ENCODE measurements at regions not wholly inside any gene's neighbourhood (a gene's known extent, or its start where the extent isn't known, plus 50 kb on each side); places are given as distances from the start of the nearest gene placed in this dataset.
"Not testable (repeated sequence)": the region's sequence is repeated elsewhere in the genome, so short reads cannot be mapped to it uniquely, and the experiment has no call there.

DNA sequence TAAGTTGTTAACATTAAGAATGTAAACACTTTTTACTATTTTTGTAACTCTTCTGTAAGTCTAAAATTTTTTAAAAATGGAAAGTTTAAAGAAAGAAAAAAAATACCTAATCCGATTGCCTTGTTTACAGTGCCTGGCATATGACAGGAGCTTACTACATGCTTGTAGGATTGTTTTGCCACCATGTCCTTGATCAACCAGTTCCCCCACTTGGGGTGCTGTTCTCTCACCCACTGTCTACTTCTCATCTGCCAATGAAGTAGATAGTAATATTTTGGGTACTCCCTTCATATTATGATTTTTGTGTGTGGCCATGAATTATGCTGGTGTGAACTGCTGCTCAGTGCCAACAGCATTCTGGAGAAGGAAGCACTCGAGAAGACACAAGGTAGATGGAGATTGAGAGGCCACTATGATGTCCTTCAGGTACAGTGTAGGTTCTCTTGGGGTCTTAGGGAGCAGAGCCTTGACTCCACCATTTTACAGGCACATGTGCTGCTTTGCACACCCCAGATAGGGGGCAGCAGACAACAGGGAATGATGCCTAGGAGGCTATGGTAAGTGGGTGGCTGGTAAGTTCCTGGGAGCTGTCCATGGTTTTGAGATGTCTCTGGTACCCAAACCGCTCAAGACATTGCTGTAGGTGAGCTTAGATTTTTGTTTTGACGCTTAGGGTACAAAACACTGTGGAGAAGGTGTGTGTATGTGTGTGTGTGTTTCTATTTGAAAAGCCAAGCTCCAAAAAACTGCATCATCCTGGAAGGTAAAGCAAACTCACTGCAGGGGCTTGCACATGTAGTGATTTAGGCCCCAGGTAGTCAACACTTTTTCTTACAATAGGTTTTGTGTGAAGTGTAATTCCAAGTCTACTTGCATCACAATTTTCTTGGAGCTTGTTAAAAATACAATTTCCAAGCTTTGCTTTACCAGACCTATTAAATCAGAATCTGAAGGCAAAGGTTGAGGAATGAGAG is 494.5 kb upstream of the LARGE1 start:
- Histone ChIP-seq H3K4me3 (ENCODE audit: low read depth, low read length) (no peak overlapping the region), H3K27me3 (ENCODE audit: insufficient read depth, low read depth, severe bottlenecking) (no peaks in the 10 kb centered on the region), H3K36me3 (no peaks in the 10 kb centered on the region), H3K27ac (no peak overlapping the region), H3K9me3 (ENCODE audit: severe bottlenecking) (no peaks in the 10 kb centered on the region)
- peak; percentile 79 for DNase-seq
- TF ChIP-seq, protein P1, sequence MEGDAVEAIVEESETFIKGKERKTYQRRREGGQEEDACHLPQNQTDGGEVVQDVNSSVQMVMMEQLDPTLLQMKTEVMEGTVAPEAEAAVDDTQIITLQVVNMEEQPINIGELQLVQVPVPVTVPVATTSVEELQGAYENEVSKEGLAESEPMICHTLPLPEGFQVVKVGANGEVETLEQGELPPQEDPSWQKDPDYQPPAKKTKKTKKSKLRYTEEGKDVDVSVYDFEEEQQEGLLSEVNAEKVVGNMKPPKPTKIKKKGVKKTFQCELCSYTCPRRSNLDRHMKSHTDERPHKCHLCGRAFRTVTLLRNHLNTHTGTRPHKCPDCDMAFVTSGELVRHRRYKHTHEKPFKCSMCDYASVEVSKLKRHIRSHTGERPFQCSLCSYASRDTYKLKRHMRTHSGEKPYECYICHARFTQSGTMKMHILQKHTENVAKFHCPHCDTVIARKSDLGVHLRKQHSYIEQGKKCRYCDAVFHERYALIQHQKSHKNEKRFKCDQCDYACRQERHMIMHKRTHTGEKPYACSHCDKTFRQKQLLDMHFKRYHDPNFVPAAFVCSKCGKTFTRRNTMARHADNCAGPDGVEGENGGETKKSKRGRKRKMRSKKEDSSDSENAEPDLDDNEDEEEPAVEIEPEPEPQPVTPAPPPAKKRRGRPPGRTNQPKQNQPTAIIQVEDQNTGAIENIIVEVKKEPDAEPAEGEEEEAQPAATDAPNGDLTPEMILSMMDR (IDR thresholded peaks at IDR 0.05; ENCODE audit: low read depth, low read length) = peak; percentile 91

DNA sequence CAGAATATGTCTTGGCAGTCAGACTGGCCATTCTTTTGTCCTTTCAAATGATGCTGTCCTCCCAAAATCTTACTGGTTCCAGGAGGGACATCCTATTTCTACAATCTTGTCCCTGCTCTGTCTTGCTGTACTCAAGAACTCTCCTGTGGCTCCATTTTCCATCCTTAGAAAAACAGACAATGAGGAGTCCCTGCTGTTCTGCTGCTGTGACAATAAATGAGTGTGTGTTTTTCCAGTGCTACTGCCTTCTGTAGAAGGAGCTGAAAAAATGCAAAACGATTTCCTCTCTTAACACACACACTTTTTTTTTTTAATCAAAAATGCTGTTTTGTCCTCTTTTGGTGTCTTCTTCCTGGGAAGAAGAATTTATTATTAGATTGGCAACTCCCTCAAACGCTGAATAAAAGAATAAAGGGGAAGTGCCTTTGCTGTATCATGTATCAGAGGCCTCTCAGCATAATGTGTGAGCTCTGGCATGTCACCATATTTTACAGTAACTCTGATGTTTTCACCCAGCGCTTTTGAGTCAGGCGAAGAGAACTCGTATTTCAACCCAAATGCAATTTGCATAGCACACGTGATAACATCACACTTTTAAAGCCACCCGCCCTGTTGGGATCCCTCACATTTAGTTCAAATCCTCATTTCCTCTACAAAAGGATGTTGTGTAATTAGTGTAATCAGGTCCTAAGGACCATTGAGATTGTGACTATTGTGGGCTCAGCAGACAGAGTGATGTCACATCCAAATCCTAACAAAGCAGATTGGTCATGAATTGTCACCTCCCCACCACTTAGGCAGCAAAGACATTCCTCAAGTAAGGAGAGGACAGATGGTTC is 496.0 kb upstream of the LARGE1 start:
- no peaks in the 10 kb centered on the region for H3K36me3 ChIP-seq
- H3K27me3 ChIP-seq (ENCODE audit: insufficient read depth, low read depth, severe bottlenecking) = no peaks in the 10 kb centered on the region
- no peak overlapping the region for H3K4me3 ChIP-seq (ENCODE audit: low read depth, low read length)
- no peaks in the 10 kb centered on the region for H3K9me3 ChIP-seq (ENCODE audit: severe bottlenecking)
- no peak overlapping the region for H3K27ac ChIP-seq
- TF ChIP-seq, protein P1 (IDR thresholded peaks at IDR 0.05; ENCODE audit: low read depth, low read length) = no peak
- DNase-seq = no peak

DNA sequence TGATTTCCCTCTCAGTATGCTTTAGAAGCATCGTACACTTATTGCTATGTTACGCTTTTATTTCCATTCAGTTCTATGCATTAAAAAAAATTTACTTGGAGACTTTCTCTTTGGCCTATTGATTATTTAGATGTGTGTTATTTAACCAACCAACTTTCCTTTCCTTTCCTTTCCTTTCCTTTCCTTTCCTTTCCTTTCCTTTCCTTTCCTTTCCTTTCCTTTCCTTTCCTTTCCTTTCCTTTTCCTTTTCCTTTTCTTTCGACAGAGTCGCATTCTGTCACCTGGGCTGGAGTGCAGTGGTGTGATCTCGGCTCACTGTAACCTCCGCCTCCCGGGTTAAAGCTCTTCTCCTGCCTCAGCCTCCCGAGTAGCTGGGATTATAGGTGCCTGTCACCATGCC is 502.7 kb upstream of the LARGE1 start:
- DNase-seq; H3K27me3 ChIP-seq (ENCODE audit: insufficient read depth, low read depth, severe bottlenecking); H3K9me3 ChIP-seq (ENCODE audit: severe bottlenecking); H3K4me3 ChIP-seq (ENCODE audit: low read depth, low read length); H3K27ac ChIP-seq; H3K36me3 ChIP-seq: not testable (repeated sequence)

DNA sequence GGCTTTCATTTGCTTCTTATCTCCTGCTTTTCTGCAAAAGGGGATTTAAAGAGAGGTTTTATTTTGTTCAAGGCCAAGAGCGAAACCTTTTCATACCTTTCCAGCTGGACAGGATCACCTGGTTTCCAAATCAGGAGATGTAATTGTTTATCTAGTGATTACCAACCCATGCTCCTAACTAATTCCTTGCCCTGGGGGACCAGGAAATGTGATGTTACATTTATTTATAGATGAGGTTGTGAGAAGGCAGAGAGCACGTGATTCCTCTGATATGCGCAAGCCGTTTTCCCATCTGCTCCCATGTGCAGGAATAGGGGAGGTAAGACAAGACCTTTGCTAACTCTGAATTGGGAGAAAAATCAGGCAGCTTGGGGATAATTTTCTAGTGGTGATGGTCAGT is 507.2 kb upstream of the LARGE1 start:
- Histone ChIP-seq H3K9me3 (ENCODE audit: severe bottlenecking) (no peaks in the 10 kb centered on the region), H3K27ac (no peak overlapping the region), H3K36me3 (no peaks in the 10 kb centered on the region), H3K4me3 (ENCODE audit: low read depth, low read length) (no peak overlapping the region), H3K27me3 (ENCODE audit: insufficient read depth, low read depth, severe bottlenecking) (no peaks in the 10 kb centered on the region)
- TF ChIP-seq, protein P1 (IDR thresholded peaks at IDR 0.05; ENCODE audit: low read depth, low read length) = no peak
- no peak for DNase-seq

DNA sequence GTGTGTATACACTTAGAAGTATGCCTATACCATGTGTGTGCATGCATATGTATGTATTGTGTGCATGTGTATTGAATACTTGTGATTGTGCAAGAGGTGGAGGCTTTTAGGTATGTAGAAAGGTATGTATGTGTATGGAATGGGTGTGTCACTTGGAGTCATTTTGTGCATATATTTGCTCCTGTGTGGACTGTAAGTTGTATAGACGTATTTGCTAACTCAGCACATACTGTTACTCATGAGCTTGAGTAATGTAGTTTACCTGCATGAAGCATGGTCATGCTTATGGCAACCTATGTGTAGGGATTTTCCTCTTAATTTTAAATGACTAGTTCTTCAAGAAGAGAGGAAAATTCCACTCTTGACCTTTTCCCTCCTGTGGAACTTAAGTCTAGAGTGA is 507.6 kb upstream of the LARGE1 start:
- no peaks in the 10 kb centered on the region for H3K36me3 ChIP-seq
- DNase-seq = no peak
- H3K4me3 ChIP-seq (ENCODE audit: low read depth, low read length) = no peak overlapping the region
- no peaks in the 10 kb centered on the region for H3K27me3 ChIP-seq (ENCODE audit: insufficient read depth, low read depth, severe bottlenecking)
- TF ChIP-seq, protein P1 (IDR thresholded peaks at IDR 0.05; ENCODE audit: low read depth, low read length) = no peak
- H3K9me3 ChIP-seq (ENCODE audit: severe bottlenecking) = no peaks in the 10 kb centered on the region
- H3K27ac ChIP-seq = no peak overlapping the region

DNA sequence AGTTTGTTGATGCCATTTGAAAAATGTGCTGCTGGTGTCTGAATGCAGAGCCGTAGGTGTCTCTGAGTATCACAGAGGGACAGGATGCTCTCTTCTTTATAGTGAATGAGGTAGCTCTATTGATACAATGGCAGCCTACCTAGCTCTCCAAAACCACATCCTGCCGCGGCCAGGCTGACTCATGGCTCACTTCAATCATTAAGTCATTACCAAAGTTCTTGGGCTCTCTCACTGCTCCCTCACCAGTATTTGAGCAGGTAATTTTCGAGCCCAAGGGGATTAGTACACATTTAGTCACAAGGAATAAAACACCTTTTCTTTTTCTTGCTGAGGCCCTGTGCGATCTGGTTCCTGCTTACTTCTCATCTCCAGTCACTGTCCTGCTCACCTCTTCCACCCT is 509.0 kb upstream of the LARGE1 start:
- no peak for DNase-seq
- H3K27me3 ChIP-seq (ENCODE audit: insufficient read depth, low read depth, severe bottlenecking) = no peaks in the 10 kb centered on the region

More for the DNA sequence above, 509.0 kb upstream of the LARGE1 start:
- TF ChIP-seq, protein P1 (IDR thresholded peaks at IDR 0.05; ENCODE audit: low read depth, low read length) = no peak
- H3K27ac ChIP-seq = no peak overlapping the region
- no peak overlapping the region for H3K4me3 ChIP-seq (ENCODE audit: low read depth, low read length)
- H3K36me3 ChIP-seq = no peaks in the 10 kb centered on the region
- H3K9me3 ChIP-seq (ENCODE audit: severe bottlenecking) = no peaks in the 10 kb centered on the region

Data from WERI-Rb-1 (cell line).